ENCODE measurements at regions not wholly inside any gene's neighbourhood (a gene's known extent, or its start where the extent isn't known, plus 50 kb on each side); places are given as distances from the start of the nearest gene placed in this dataset.

DNA sequence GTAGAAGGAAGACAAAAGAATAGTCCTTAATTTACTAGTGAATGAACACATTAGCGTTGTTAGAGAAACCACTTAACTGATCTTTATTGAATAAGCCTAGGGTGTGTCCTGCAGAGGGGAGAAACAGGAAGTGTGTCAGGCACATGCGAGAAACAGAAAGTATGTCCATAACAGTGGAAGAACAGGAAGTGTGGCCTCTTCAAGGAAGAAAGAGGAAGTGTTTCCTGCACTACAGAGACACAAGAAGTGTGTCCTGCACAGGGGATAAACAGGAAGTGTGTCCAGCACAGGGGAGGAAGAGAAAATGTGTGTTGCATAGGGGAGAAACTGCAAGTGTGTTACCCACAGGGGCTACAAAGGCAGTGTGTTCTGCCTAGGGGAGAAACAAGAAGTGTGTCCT lies 539.6 kb upstream of the PRKX start:
- no peaks in the 10 kb centered on the region for H3K36me3 Mint-ChIP-seq (ENCODE audit: unreplicated experiment)
- H3K27me3 Mint-ChIP-seq (ENCODE audit: unreplicated experiment), result no peaks in the 10 kb centered on the region
- H3K27ac Mint-ChIP-seq (ENCODE audit: unreplicated experiment), result no peak overlapping the region
- TF ChIP-seq, protein P1, sequence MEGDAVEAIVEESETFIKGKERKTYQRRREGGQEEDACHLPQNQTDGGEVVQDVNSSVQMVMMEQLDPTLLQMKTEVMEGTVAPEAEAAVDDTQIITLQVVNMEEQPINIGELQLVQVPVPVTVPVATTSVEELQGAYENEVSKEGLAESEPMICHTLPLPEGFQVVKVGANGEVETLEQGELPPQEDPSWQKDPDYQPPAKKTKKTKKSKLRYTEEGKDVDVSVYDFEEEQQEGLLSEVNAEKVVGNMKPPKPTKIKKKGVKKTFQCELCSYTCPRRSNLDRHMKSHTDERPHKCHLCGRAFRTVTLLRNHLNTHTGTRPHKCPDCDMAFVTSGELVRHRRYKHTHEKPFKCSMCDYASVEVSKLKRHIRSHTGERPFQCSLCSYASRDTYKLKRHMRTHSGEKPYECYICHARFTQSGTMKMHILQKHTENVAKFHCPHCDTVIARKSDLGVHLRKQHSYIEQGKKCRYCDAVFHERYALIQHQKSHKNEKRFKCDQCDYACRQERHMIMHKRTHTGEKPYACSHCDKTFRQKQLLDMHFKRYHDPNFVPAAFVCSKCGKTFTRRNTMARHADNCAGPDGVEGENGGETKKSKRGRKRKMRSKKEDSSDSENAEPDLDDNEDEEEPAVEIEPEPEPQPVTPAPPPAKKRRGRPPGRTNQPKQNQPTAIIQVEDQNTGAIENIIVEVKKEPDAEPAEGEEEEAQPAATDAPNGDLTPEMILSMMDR (IDR thresholded peaks at IDR 0.05), result no peak
- no peak overlapping the region for H3K4me3 Mint-ChIP-seq (ENCODE audit: unreplicated experiment)
- H3K4me1 Mint-ChIP-seq (ENCODE audit: unreplicated experiment), result no peaks in the 10 kb centered on the region
- peaks cover 40% of the 10 kb centered on the region for H3K9me3 Mint-ChIP-seq (ENCODE audit: unreplicated experiment)
- DNase-seq (ENCODE audit: extremely low spot score, unreplicated experiment), result no peak

DNA sequence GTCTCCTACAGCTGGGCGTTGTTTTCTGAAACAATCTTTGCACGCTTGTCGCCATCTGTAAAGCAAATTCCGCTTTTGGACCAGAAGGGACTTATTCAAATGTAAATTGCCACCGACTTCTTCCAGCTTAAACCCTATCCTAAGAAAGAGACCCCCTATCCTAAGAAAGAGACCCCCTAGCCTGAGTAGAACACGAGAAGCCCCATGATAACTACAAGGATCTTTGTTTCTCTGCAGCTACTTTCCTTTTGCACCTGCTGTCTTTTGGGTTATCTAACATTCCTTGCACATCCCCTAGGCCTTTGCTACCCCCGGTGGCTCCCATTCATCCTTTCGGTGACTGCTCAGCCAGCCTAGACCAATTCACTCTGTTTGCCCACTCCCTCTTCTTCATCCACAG lies 536.0 kb upstream of the PRKX start:
- H3K36me3 Mint-ChIP-seq (ENCODE audit: unreplicated experiment), result no peaks in the 10 kb centered on the region
- no peak for DNase-seq (ENCODE audit: extremely low spot score, unreplicated experiment)
- H3K4me3 Mint-ChIP-seq (ENCODE audit: unreplicated experiment), result no peak overlapping the region
- TF ChIP-seq, protein P1 (IDR thresholded peaks at IDR 0.05), result no peak
- no peak overlapping the region for H3K27ac Mint-ChIP-seq (ENCODE audit: unreplicated experiment)
- peaks cover 36% of the 10 kb centered on the region for H3K9me3 Mint-ChIP-seq (ENCODE audit: unreplicated experiment)
- no peaks in the 10 kb centered on the region for H3K4me1 Mint-ChIP-seq (ENCODE audit: unreplicated experiment)
- H3K27me3 Mint-ChIP-seq (ENCODE audit: unreplicated experiment), result no peaks in the 10 kb centered on the region

DNA sequence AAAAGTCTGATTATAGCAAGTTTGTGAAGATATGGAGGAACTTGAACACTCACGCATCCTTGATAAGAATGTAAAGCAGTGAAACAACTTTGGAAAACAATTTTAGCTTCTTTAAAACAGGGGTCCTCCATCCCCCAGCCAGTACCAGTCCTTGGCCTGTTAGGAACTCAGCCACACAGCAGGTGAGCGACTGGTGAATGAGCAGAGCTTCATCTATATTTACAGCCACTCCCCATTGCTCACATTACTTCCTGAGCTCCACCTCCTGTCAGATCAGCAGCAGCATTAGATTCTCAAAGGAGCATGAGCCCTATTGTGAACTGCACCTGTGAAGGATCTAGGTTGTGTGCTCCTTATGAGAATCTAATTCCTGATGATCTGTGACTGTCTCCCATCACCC lies 530.3 kb upstream of the PRKX start:
- TF ChIP-seq, protein P1 (IDR thresholded peaks at IDR 0.05), result no peak
- Mint-ChIP-seq H3K4me3 (ENCODE audit: unreplicated experiment) (no peak overlapping the region), H3K27ac (ENCODE audit: unreplicated experiment) (no peak overlapping the region)

DNA sequence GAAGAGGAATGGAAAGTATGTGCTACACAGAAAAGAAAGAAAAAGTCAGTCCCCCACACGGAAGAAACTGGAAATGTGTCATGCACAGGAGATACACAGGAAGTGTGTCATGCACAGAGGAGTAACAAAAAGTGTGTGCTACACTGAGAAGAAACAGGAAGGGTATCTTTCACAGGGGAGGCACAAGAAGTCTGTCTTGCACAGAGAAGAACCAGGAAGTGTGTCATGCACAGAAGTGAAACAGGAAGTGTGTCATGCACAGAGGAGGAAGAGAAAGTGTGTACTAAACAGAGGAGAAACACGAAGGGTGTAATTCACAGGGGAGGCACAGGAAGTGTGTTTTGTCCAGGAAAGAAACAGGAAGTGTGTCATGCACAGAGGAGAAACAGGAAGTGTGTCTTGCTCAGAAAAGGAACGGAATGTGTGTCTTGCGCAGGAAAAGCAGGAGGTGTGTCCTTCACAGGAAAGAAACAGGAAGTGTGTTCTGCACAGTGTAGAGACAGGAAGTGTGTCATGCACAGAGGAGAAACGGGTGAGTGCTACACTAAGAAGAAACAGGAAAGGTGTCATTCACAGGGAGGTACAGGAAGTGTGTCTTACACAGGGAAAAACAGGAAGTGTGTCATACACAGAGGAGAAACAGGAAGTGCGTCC lies 527.2 kb upstream of the PRKX start:
- no peaks in the 10 kb centered on the region for H3K4me1 Mint-ChIP-seq (ENCODE audit: unreplicated experiment)
- no peak overlapping the region for H3K4me3 Mint-ChIP-seq (ENCODE audit: unreplicated experiment)

More for the DNA sequence above, 530.3 kb upstream of the PRKX start:
- H3K9me3 Mint-ChIP-seq (ENCODE audit: unreplicated experiment), result peaks cover 36% of the 10 kb centered on the region
- H3K36me3 Mint-ChIP-seq (ENCODE audit: unreplicated experiment), result no peaks in the 10 kb centered on the region
- no peaks in the 10 kb centered on the region for H3K4me1 Mint-ChIP-seq (ENCODE audit: unreplicated experiment)
- no peaks in the 10 kb centered on the region for H3K27me3 Mint-ChIP-seq (ENCODE audit: unreplicated experiment)
- no peak for DNase-seq (ENCODE audit: extremely low spot score, unreplicated experiment)

More for the DNA sequence above, 527.2 kb upstream of the PRKX start:
- Mint-ChIP-seq H3K36me3 (ENCODE audit: unreplicated experiment) (no peaks in the 10 kb centered on the region), H3K27ac (ENCODE audit: unreplicated experiment) (no peak overlapping the region), H3K27me3 (ENCODE audit: unreplicated experiment) (no peaks in the 10 kb centered on the region), H3K9me3 (ENCODE audit: unreplicated experiment) (peaks cover 21% of the 10 kb centered on the region)
- TF ChIP-seq, protein P1 (IDR thresholded peaks at IDR 0.05), result no peak
- DNase-seq (ENCODE audit: extremely low spot score, unreplicated experiment), result no peak
